C4-2B (cell line): ENCODE measurements at regions not wholly inside any gene's neighbourhood (a gene's known extent, or its start where the extent isn't known, plus 50 kb on each side); places are given as distances from the start of the nearest gene placed in this dataset.
"Not testable (repeated sequence)": the region's sequence is repeated elsewhere in the genome, so short reads cannot be mapped to it uniquely, and the experiment has no call there.

ENCODE experiments used
- H3K27ac ChIP-seq: fragments of 450-650 bp; 2 replicates; pipeline ENCODE4 v1.5.1; 2017
- ZFX ChIP-seq: fragments of 450-650 bp; IDR thresholded peaks from 2 replicates; pipeline ENCODE4 v1.6.1; 2017
- TF ChIP-seq, protein P1 (sequence below): fragments of 450-650 bp; conservative IDR thresholded peaks from 2 replicates; pipeline ENCODE4 v1.5.1; 2017; ENCODE audit warnings: mild to moderate bottlenecking

DNA sequence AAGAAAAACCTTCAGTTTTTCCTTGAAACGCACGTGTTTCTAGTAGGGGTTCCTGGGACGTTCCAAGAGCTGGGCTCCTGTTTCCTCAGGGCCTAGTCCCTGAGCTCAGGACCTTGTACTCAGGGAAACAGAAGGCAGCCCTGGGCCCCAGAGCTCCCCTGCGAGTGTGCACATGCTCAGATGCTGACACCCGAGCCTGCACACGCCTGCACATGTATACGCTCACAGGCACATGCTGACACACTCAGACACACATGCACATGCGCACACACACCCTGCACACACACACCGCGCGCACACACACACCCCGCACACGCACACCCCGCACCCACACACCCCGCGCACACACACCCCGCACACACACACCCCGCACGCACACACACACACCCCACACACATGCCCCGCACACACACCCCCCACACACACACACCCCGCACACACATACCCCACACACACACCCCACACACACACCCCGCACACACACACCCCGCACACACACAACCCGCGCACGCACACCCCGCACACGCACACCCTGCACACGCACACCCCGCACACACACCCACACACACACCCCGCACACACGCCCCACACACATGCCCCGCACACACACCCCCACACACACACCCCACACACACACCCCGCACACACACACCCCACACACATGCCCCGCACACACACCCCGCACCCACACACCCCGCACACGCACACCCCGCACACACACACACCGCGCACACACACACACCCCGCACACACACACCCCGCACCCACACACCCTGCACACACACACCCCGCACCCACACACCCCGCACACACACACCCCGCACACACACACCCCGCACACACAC, 52.2 kb downstream of the CALML3 start:
- TF ChIP-seq ZFX: no peak
- TF ChIP-seq, protein P1, sequence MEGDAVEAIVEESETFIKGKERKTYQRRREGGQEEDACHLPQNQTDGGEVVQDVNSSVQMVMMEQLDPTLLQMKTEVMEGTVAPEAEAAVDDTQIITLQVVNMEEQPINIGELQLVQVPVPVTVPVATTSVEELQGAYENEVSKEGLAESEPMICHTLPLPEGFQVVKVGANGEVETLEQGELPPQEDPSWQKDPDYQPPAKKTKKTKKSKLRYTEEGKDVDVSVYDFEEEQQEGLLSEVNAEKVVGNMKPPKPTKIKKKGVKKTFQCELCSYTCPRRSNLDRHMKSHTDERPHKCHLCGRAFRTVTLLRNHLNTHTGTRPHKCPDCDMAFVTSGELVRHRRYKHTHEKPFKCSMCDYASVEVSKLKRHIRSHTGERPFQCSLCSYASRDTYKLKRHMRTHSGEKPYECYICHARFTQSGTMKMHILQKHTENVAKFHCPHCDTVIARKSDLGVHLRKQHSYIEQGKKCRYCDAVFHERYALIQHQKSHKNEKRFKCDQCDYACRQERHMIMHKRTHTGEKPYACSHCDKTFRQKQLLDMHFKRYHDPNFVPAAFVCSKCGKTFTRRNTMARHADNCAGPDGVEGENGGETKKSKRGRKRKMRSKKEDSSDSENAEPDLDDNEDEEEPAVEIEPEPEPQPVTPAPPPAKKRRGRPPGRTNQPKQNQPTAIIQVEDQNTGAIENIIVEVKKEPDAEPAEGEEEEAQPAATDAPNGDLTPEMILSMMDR: no peak
- no peak overlapping the region for H3K27ac ChIP-seq

DNA sequence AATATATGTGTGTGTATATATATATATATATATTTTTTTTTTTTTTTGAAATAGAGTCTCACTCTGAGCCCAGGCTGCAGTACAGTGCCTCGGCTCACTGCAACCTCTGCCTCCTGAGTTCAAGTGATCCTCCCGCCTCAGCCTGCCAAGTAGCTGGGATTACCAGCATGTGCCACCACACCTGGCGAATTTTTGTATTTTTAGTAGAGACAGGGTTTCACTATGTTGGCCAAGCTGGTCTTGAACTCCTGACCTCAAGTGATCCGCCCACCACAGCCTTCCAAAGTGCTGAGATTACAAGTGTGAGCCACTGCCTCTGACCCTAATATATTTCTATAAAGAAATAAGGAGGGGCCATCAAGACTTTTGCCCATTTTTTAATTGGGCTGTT, 55.3 kb downstream of the CALML3 start:
- H3K27ac ChIP-seq: not testable (repeated sequence)

DNA sequence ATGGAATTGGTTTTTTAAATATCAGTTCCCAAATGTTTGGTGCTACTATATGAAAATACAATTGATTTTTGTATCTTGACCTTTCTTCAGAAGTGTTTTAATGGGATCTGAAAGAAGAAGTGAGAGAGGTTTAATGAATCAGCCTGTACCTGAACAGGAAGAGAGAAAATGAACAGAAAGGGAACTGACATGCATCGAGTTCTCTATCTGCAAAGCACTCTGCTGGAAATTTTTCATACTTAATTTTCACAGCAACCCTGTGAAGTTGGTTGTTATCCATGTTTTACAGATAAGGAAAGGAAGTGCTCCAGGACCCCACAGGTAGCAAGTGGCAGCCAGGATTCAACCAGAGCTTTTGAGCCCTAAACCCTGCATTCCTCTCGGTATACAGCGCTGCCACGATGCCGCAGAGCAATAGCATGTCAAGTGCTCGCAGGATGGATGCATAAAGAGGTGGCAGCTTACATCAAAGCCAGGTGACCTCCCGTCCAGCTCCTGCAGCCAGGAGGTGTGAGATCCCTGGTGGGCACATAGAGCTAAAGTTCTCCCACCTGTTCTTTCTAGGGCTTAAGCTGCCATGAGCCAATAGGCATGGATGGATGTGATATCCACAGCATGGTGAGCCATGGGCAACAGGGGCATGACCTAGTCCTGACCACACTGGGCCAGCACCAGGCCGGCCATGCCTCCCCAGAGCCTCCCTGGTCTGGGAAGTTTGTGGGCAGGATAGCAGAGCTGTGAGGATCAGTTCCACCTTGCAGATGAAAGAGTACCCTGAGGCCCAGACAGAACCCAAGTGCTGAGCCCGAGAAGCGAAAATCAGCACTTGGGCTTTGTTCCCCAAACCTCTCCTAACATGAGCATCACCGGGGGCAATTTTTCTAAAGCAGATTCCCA, 57.2 kb downstream of the CALML3 start:
- TF ChIP-seq, protein P1: no peak
- TF ChIP-seq ZFX: no peak
- H3K27ac ChIP-seq: no peak overlapping the region

DNA sequence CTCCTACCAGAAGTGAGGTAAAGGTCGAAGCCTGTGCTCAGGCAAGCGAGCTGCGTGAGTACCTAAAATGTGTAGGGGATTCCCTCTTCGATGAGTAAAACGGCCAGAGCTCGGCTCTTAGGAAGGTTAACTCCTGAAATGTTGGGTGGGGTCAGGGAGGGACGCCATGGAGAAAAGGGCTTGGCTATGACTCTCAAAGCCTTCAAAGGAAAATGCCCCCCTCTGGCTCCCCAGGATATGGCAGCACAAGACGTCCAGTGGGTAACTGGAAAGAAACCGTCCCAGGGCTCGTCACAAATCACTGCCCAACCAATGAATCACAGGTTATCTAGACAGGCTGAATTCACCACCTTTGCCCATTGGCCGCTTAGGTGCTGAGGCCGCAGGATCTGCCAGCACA, 58.0 kb downstream of the CALML3 start:
- TF ChIP-seq, protein P1: no peak
- TF ChIP-seq ZFX: no peak
- no peak overlapping the region for H3K27ac ChIP-seq

DNA sequence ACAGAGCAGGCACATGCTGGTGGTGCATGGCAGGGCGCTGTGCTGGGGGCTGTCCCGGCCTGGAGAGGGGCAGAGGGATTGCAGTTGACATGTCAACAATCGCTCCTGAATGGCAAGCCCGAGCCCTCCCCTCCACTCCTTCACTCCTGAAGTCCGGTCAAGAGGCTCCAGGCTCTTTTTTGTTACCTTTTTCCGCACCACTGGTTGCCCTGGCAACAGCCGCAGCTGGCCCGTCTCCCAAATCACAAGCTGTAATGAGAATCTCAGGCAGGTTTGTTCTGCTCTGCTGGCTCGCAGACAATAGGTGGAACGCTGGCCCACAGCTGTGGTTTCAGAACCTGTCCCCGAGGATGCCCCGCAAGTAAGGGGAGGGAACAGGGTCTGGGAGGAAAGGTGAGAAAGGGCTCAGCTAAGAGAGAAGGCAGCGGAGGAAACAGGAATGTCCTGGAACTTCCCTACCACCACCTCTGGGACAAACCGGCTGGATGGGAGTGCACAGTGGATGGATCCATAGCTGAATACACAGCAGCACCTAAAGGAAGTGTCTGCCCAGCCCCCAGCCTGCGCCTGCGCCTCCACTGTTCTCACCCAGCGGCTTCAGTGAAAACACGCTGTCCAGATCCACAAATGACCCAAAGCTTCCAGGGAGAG, 58.9 kb downstream of the CALML3 start:
- TF ChIP-seq, protein P1: no peak
- TF ChIP-seq ZFX: no peak
- peak overlapping the region; percentile 10 for H3K27ac ChIP-seq

DNA sequence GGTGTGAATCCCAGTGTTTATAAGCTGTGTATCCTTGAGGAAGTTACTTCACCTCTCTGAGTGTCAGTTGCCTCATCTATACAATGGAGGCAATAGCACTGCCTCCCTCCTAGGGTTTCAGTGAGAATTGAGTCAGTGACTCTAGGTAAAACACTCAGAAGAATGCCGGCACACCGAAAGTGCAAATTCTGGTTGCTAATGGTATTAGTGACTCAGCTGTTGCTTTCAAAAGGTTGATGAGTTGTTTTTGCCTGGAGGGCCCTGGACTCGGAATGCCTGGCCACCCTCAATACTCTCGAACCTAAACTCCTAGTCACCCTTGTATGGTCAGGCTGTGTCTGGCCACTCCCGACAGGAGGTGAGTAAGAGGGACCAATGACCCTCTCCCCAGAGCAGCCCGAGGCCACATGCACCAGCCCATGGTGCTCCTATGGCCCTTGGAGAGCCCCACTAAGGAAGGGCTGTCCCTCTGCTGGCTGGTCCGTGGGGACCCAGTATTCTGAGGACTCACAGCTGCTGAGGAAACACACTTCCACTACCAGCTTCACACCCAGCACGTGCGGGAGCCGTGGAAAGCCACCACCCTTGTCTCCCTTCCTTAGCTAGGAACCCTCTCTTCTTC, 60.2 kb downstream of the CALML3 start:
- TF ChIP-seq, protein P1: no peak
- no peak for TF ChIP-seq ZFX
- H3K27ac ChIP-seq: no peak overlapping the region

DNA sequence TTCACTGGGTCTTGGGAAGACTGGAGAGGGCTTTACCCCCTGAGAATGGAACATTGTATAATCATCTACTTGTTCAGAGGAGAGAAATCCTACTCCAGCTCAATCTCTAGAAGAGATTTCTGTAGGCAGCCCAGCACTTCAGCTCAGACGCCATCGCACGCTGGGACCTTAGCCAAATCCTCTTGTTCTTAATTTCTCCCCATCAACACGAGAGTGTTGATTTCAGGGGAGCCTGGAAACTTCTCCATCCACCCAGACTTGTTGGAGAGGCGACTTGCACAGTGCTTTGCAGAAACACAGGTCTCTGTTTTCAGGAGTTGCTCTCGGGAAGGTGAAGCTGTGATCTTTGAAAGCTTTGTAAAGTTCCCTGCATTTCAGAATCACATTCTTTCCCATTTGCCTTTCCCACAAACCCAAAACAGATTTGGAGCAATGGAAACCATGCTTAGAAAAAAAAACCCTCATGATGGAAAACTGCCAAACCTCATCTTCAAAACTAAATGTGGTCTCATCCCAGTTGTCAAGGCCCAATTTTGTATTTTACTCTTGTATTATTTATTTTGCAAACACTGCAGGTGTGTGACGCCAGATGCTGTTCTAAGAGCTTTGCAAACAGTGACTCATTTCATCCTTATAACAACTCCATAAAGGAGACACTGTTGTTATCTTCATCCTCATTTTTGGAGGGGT, 60.9 kb downstream of the CALML3 start:
- TF ChIP-seq, protein P1: no peak
- no peak for TF ChIP-seq ZFX

More for the DNA sequence above, 60.9 kb downstream of the CALML3 start:
- H3K27ac ChIP-seq: no peak overlapping the region
